HG03469 (cell line): ENCODE measurements at regions not wholly inside any gene's neighbourhood (a gene's known extent, or its start where the extent isn't known, plus 50 kb on each side); places are given as distances from the start of the nearest gene placed in this dataset.

Experiments
- ATAC-seq: cut with Tn5 transposase; IDR thresholded peaks from one replicate; pipeline ENCODE4 v1.9.1; 2021; ENCODE audit warnings: mild to moderate bottlenecking, moderate library complexity, moderate number of reproducible peaks; ENCODE audit not compliant: unreplicated experiment

GRCh38 chr6:147621263-147621662 lies 112.8 kb downstream of the SAMD5 start:
- no peak for ATAC-seq

- no peak for ATAC-seq
These were observed 113.5 kb downstream of the SAMD5 start for GRCh38 chr6:147621961-147622360.

GRCh38 chr6:147624946-147625515 lies 116.5 kb downstream of the SAMD5 start:
- ATAC-seq, result no peak

GRCh38 chr6:147625946-147626345 lies 117.5 kb downstream of the SAMD5 start:
- no peak for ATAC-seq

GRCh38 chr6:147627411-147627810 lies 118.9 kb downstream of the SAMD5 start:
- ATAC-seq, result no peak

GRCh38 chr6:147633191-147633590 lies 124.7 kb downstream of the SAMD5 start:
- no peak for ATAC-seq

- ATAC-seq, result no peak
These were observed 129.2 kb downstream of the SAMD5 start for GRCh38 chr6:147637620-147638195.

- no peak for ATAC-seq
These were observed 130.8 kb downstream of the SAMD5 start for GRCh38 chr6:147639279-147639678.

- ATAC-seq, result no peak
These were observed 132.1 kb downstream of the SAMD5 start for GRCh38 chr6:147640606-147641005.

GRCh38 chr6:147641511-147641910 lies 133.0 kb downstream of the SAMD5 start:
- no peak for ATAC-seq

- no peak for ATAC-seq
These were observed 134.0 kb downstream of the SAMD5 start for GRCh38 chr6:147642458-147642857.

- no peak for ATAC-seq
These were observed 135.1 kb downstream of the SAMD5 start for GRCh38 chr6:147643341-147644200.

- no peak for ATAC-seq
These were observed 140.4 kb downstream of the SAMD5 start for GRCh38 chr6:147648916-147649315.

- ATAC-seq, result no peak
These were observed 143.0 kb downstream of the SAMD5 start for GRCh38 chr6:147651249-147652063.

- ATAC-seq, result no peak
These were observed 145.1 kb downstream of the SAMD5 start for GRCh38 chr6:147653631-147654030.

- no peak for ATAC-seq
These were observed 145.8 kb downstream of the SAMD5 start for GRCh38 chr6:147654103-147654845.

- ATAC-seq, result no peak
These were observed 152.1 kb downstream of the SAMD5 start for GRCh38 chr6:147660334-147661311.

- no peak for ATAC-seq
These were observed 154.2 kb downstream of the SAMD5 start for GRCh38 chr6:147662646-147663045.

GRCh38 chr6:147664092-147664491 lies 155.6 kb downstream of the SAMD5 start:
- ATAC-seq, result no peak
